MM.1S (cell line): ENCODE measurements at regions not wholly inside any gene's neighbourhood (a gene's known extent, or its start where the extent isn't known, plus 50 kb on each side); places are given as distances from the start of the nearest gene placed in this dataset.

ENCODE experiments used
- CTCF ChIP-seq: fragments of 300-600 bp; sonication (generic); IDR thresholded peaks from 2 replicates; pipeline ENCODE4 v1.5.1; 2016; ENCODE audit warnings: antibody characterized with exemption, low read length, mixed read lengths
- EZH2 ChIP-seq: fragments of 300-600 bp; sonication (generic); optimal IDR thresholded peaks from 2 replicates; pipeline ENCODE3; 2017; ENCODE audit warnings: low read depth, mild to moderate bottlenecking, antibody characterized with exemption, low read length, mixed read lengths
- EZH2phosphoT487 ChIP-seq: fragments of 300-600 bp; sonication (generic); IDR thresholded peaks from 2 replicates; pipeline ENCODE4 v1.6.1; 2018; ENCODE audit warnings: antibody characterized with exemption, low read length

GRCh38 chr18:78816916-78817315, 162.7 kb upstream of the SALL3 start:
- TF ChIP-seq CTCF (no peak), EZH2phosphoT487 (no peak), EZH2 (no peak)
